EH (cell line): ENCODE measurements at regions not wholly inside any gene's neighbourhood (a gene's known extent, or its start where the extent isn't known, plus 50 kb on each side); places are given as distances from the start of the nearest gene placed in this dataset.
"Not testable (repeated sequence)": the region's sequence is repeated elsewhere in the genome, so short reads cannot be mapped to it uniquely, and the experiment has no call there.

Experiments
- DNase-seq: peaks from one replicate; pipeline ENCODE4 v3.0.0-alpha.2; 2015; ENCODE audit warnings: low read depth

GRCh38 chr6:67757465-67758033 lies 877.5 kb upstream of the ADGRB3 start:
- no peak for DNase-seq

GRCh38 chr6:67748521-67748920 lies 886.6 kb upstream of the ADGRB3 start:
- no peak for DNase-seq

GRCh38 chr6:67736816-67737215 lies 898.3 kb upstream of the ADGRB3 start:
- DNase-seq, result no peak

- no peak for DNase-seq
Measured at GRCh38 chr6:67736161-67736560, 898.9 kb upstream of the ADGRB3 start.

- DNase-seq, result no peak
Measured at GRCh38 chr6:67735623-67736022, 899.5 kb upstream of the ADGRB3 start.

- no peak for DNase-seq
Measured at GRCh38 chr6:67722861-67723261, 912.2 kb upstream of the ADGRB3 start.

GRCh38 chr6:67717281-67717680 lies 917.8 kb upstream of the ADGRB3 start:
- no peak for DNase-seq

- DNase-seq, result no peak
Measured at GRCh38 chr6:67706388-67706787, 928.7 kb upstream of the ADGRB3 start.

GRCh38 chr6:67698534-67698933 lies 936.5 kb upstream of the ADGRB3 start:
- no peak for DNase-seq

- no peak for DNase-seq
Measured at GRCh38 chr6:67694127-67694526, 941.0 kb upstream of the ADGRB3 start.

- DNase-seq, result no peak
Measured at GRCh38 chr6:67689329-67689728, 945.8 kb upstream of the ADGRB3 start.

- no peak for DNase-seq
Measured at GRCh38 chr6:67687396-67687795, 947.7 kb upstream of the ADGRB3 start.

GRCh38 chr6:67686225-67686624 lies 948.9 kb upstream of the ADGRB3 start:
- DNase-seq, result not testable (repeated sequence)

GRCh38 chr6:67683960-67684359 lies 951.1 kb upstream of the ADGRB3 start:
- peak; percentile 7 for DNase-seq

- DNase-seq, result peak; percentile 8
Measured at GRCh38 chr6:67680297-67680932, 954.7 kb upstream of the ADGRB3 start.

GRCh38 chr6:67679566-67680296 lies 955.4 kb upstream of the ADGRB3 start:
- no peak for DNase-seq

GRCh38 chr6:67676892-67677291 lies 958.2 kb upstream of the ADGRB3 start:
- no peak for DNase-seq

- DNase-seq, result no peak
Measured at GRCh38 chr6:67667637-67668422, 967.3 kb upstream of the ADGRB3 start.

GRCh38 chr6:67666177-67666964 lies 968.7 kb upstream of the ADGRB3 start:
- DNase-seq, result no peak

GRCh38 chr6:67664942-67665341 lies 970.1 kb upstream of the ADGRB3 start:
- DNase-seq, result no peak

- DNase-seq, result no peak
Measured at GRCh38 chr6:67663105-67663895, 971.8 kb upstream of the ADGRB3 start.
